ENCODE measurements at regions not wholly inside any gene's neighbourhood (a gene's known extent, or its start where the extent isn't known, plus 50 kb on each side); places are given as distances from the start of the nearest gene placed in this dataset.

DNA sequence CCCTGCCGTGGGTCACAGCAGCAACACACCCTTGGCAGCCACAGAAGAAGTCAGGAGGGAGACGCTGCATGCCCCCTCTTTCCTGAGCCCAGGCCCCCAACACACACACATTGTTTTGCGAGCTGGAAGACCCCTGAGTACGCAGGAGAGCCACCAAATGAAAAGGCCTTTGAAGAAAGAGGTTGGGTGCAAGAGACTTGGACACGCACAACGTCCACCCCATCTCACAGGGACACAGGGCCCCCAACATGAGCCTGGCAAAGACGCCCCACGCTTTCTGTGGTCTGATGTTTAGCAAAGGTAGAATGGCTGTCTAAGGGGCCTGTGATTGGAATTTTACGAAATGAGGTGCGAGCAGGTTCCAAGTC is 185.0 kb downstream of the TTLL2 start:
- ATAC-seq = no peak
- Histone ChIP-seq H3K4me3 (no peak overlapping the region), H3K9me3 (no peaks in the 10 kb centered on the region), H3K36me3 (no peaks in the 10 kb centered on the region), H3K27ac (no peak overlapping the region), H3K4me1 (no peaks in the 10 kb centered on the region), H3K27me3 (ENCODE audit: low read depth) (no peaks in the 10 kb centered on the region)
- intact Hi-C loops (cut with DNase I) = no loop called here
- no peak for DNase-seq
- TF ChIP-seq, protein P1, sequence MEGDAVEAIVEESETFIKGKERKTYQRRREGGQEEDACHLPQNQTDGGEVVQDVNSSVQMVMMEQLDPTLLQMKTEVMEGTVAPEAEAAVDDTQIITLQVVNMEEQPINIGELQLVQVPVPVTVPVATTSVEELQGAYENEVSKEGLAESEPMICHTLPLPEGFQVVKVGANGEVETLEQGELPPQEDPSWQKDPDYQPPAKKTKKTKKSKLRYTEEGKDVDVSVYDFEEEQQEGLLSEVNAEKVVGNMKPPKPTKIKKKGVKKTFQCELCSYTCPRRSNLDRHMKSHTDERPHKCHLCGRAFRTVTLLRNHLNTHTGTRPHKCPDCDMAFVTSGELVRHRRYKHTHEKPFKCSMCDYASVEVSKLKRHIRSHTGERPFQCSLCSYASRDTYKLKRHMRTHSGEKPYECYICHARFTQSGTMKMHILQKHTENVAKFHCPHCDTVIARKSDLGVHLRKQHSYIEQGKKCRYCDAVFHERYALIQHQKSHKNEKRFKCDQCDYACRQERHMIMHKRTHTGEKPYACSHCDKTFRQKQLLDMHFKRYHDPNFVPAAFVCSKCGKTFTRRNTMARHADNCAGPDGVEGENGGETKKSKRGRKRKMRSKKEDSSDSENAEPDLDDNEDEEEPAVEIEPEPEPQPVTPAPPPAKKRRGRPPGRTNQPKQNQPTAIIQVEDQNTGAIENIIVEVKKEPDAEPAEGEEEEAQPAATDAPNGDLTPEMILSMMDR (IDR thresholded peaks at IDR 0.05) = no peak

DNA sequence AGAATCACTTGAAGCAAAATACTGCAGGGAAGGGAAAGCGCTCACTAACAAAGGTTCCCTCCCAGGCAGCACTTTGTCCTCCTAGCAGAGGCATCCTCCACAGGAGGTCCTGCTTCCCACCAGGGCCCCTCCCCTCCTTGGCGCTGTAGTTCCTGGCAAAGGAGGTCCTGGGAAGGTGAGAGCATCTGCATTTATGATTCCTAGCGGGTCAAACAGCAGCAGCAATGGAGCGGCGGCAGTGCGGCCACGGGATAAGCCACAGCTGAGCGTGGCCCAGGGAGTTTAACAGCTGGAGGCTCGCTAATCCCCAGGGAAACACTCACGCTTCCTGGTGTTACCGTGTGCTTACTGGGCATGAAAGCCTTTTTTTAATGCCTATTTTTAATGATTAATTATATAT is 185.8 kb downstream of the TTLL2 start:
- intact Hi-C loops (cut with DNase I) = no loop called here
- no peak for ATAC-seq
- TF ChIP-seq, protein P1 (IDR thresholded peaks at IDR 0.05) = no peak
- Histone ChIP-seq H3K4me1 (no peaks in the 10 kb centered on the region), H3K27ac (no peak overlapping the region), H3K9me3 (no peaks in the 10 kb centered on the region), H3K27me3 (ENCODE audit: low read depth) (no peaks in the 10 kb centered on the region), H3K36me3 (no peaks in the 10 kb centered on the region), H3K4me3 (no peak overlapping the region)
- DNase-seq = no peak

DNA sequence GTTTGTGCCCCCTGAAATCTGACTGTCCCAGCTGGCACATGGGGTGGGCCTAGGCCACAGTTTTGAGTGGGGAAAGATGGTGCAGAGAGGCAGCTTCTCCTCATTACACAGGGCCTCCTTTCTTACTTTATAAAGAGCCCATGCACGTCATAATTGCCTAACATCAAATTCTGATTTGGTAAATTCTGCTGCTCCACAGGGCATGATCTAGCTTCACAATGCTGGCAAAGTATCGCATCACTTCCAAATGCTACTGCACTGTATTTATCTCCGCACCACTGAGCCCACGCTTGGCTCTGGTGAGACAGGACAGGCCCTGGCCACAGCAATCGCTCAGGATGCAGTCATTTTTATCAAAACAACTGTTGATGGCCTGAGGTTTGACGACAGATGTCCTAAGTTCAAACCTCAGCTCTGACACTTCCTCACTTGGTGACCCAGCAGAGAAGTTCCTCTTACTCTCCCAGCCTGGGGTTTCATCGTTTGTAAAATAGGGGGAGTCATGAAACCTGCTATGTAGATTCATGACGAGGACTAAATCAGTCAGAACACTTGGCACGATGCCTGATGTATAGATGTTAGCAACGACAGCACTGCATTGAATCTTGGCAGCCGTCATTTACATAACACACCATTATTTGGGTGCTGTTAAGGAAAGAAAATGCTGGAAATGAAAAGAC is 187.9 kb downstream of the TTLL2 start:
- Histone ChIP-seq H3K4me3 (no peak overlapping the region), H3K27me3 (ENCODE audit: low read depth) (no peaks in the 10 kb centered on the region), H3K9me3 (no peaks in the 10 kb centered on the region), H3K27ac (no peak overlapping the region), H3K36me3 (no peaks in the 10 kb centered on the region), H3K4me1 (no peaks in the 10 kb centered on the region)
- TF ChIP-seq, protein P1 (IDR thresholded peaks at IDR 0.05) = no peak
- ATAC-seq (no peak), DNase-seq (no peak)
- intact Hi-C loops (cut with DNase I) = no loop called here

DNA sequence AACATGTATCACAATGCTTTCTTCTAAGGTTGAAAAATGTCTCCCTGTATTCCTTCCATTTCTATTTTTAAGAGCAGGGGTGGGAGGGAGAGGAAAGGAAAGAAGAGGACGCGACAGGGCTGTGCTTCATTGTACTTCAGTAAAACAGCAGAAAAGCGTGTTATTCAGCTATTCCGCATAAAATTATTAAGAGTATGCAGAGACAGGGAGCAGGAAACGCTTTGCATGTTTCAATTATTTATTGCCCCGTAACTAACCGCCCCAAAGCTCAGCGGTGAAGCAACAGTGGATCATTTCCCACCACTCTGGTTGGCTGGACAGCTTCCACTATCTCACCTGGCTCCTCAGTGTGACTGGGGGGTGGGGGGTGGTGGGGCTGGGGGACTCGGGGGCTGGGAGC is 188.9 kb downstream of the TTLL2 start:
- TF ChIP-seq, protein P1 (IDR thresholded peaks at IDR 0.05) = no peak
- ATAC-seq (no peak), DNase-seq (no peak)
- H3K9me3 ChIP-seq = no peaks in the 10 kb centered on the region
- H3K4me1 ChIP-seq = no peaks in the 10 kb centered on the region
- H3K4me3 ChIP-seq = no peak overlapping the region
- H3K27me3 ChIP-seq (ENCODE audit: low read depth) = no peaks in the 10 kb centered on the region
- H3K36me3 ChIP-seq = no peaks in the 10 kb centered on the region
- intact Hi-C loops (cut with DNase I) = no loop called here
- H3K27ac ChIP-seq = no peak overlapping the region

DNA sequence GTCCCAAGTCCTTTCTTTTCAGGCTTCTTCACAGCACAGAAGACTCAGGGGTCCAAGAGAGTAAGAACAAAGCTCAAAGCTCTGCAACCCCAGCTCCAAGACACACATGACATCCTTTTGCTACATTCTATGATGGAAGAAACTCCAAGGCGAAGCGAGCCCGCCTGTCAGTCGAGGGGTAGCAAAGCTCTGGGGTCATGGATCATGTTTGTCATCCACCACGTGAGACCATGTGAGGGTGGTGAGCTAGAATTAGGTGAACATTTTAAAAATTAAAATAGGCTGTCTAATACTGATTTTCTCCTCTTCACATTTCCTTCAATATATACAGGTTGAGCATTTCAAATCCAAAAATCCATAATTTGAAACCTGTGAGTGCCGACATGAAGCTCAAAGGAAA is 189.6 kb downstream of the TTLL2 start:
- Histone ChIP-seq H3K36me3 (no peaks in the 10 kb centered on the region), H3K4me3 (no peak overlapping the region), H3K9me3 (no peaks in the 10 kb centered on the region), H3K27me3 (ENCODE audit: low read depth) (no peaks in the 10 kb centered on the region), H3K27ac (no peak overlapping the region), H3K4me1 (no peaks in the 10 kb centered on the region)
- no peak for ATAC-seq
- intact Hi-C loops (cut with DNase I) = no loop called here
- TF ChIP-seq, protein P1 (IDR thresholded peaks at IDR 0.05) = no peak
- no peak for DNase-seq
